ENCODE measurements at regions not wholly inside any gene's neighbourhood (a gene's known extent, or its start where the extent isn't known, plus 50 kb on each side); places are given as distances from the start of the nearest gene placed in this dataset.

- TF ChIP-seq POLR2AphosphoS5 (IDR thresholded peaks at IDR 0.05; ENCODE audit: borderline replicate concordance, low read depth, low read length) (no peak), EZH2 (IDR thresholded peaks at IDR 0.05) (no peak), FOXP2 (optimal IDR thresholded peaks at IDR 0.05; ENCODE audit: control extremely low read depth, extremely low read length, insufficient read depth) (no peak)
These were observed 123.6 kb upstream of the LRFN2 start for GRCh38 chr6:40710626-40711330.

Data from SK-N-MC (cell line).